ENCODE measurements at regions not wholly inside any gene's neighbourhood (a gene's known extent, or its start where the extent isn't known, plus 50 kb on each side); places are given as distances from the start of the nearest gene placed in this dataset.

DNA sequence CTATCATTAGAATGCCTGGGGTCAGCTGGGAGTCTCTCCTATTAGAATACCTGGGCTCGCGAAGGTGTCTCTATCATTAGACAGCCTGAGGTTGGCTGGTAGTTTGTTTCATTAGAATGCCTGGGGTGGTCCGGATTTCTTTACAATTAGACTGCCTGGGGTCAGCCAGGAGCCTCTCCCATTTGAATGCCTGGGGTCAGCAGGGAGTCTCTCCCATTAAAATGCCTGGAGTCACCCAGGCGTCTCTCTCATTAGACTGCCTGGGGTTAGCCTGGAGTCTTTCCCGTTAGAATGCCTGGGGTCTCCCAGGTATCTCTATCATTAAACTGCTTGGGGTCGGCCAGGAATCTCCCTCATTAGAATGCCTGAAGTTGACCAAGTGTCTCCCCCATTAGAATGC lies 1458.3 kb downstream of the UQCRFS1 start:
- TF ChIP-seq, protein P1, sequence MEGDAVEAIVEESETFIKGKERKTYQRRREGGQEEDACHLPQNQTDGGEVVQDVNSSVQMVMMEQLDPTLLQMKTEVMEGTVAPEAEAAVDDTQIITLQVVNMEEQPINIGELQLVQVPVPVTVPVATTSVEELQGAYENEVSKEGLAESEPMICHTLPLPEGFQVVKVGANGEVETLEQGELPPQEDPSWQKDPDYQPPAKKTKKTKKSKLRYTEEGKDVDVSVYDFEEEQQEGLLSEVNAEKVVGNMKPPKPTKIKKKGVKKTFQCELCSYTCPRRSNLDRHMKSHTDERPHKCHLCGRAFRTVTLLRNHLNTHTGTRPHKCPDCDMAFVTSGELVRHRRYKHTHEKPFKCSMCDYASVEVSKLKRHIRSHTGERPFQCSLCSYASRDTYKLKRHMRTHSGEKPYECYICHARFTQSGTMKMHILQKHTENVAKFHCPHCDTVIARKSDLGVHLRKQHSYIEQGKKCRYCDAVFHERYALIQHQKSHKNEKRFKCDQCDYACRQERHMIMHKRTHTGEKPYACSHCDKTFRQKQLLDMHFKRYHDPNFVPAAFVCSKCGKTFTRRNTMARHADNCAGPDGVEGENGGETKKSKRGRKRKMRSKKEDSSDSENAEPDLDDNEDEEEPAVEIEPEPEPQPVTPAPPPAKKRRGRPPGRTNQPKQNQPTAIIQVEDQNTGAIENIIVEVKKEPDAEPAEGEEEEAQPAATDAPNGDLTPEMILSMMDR (IDR thresholded peaks at IDR 0.05), result no peak
- TF ChIP-seq POLR2A (IDR thresholded peaks at IDR 0.05), result no peak
